Amniotic epithelial cell (primary cell): ENCODE measurements at regions not wholly inside any gene's neighbourhood (a gene's known extent, or its start where the extent isn't known, plus 50 kb on each side); places are given as distances from the start of the nearest gene placed in this dataset.
A peak's percentile ranks its signal among the peaks of the same experiment; 100 is the strongest.

ENCODE experiments used
- DNase-seq: peaks from one replicate; pipeline ENCODE4 v3.0.0-alpha.2; 2010; ENCODE audit warnings: low read depth

- no peak for DNase-seq
Observed at GRCh38 chr4:19780871-19781270, 470.8 kb upstream of the SLIT2 start.

- DNase-seq, result peak; percentile 31
Observed at GRCh38 chr4:19776929-19777328, 474.8 kb upstream of the SLIT2 start.

GRCh38 chr4:19776021-19776459, 475.7 kb upstream of the SLIT2 start:
- DNase-seq, result peak; percentile 88

GRCh38 chr4:19774690-19775256, 476.9 kb upstream of the SLIT2 start:
- DNase-seq, result no peak

- peak; percentile 44 for DNase-seq
Observed at GRCh38 chr4:19772581-19772980, 479.1 kb upstream of the SLIT2 start.

GRCh38 chr4:19756661-19757060, 495.0 kb upstream of the SLIT2 start:
- peak; percentile 66 for DNase-seq

GRCh38 chr4:19752599-19752998, 499.1 kb upstream of the SLIT2 start:
- no peak for DNase-seq

- peak; percentile 96 for DNase-seq
Observed at GRCh38 chr4:19748519-19749479, 502.9 kb upstream of the SLIT2 start.

- no peak for DNase-seq
Observed at GRCh38 chr4:19746377-19746776, 505.3 kb upstream of the SLIT2 start.

- DNase-seq, result peak; percentile 55
Observed at GRCh38 chr4:19743115-19743638, 508.5 kb upstream of the SLIT2 start.

- DNase-seq, result peak; percentile 92
Observed at GRCh38 chr4:19739101-19739651, 512.5 kb upstream of the SLIT2 start.

GRCh38 chr4:19736968-19737756, 514.5 kb upstream of the SLIT2 start:
- DNase-seq, result peak; percentile 15

- DNase-seq, result peak; percentile 69
Observed at GRCh38 chr4:19735012-19735411, 516.7 kb upstream of the SLIT2 start.

- peak; percentile 16 for DNase-seq
Observed at GRCh38 chr4:19729886-19730651, 521.6 kb upstream of the SLIT2 start.

- peak; percentile 29 for DNase-seq
Observed at GRCh38 chr4:19728773-19729172, 522.9 kb upstream of the SLIT2 start.

- DNase-seq, result no peak
Observed at GRCh38 chr4:19727141-19727540, 524.6 kb upstream of the SLIT2 start.

GRCh38 chr4:19725130-19725529, 526.6 kb upstream of the SLIT2 start:
- peak; percentile 63 for DNase-seq

- no peak for DNase-seq
Observed at GRCh38 chr4:19722404-19722803, 529.3 kb upstream of the SLIT2 start.

GRCh38 chr4:19721587-19721986, 530.1 kb upstream of the SLIT2 start:
- peak; percentile 7 for DNase-seq

GRCh38 chr4:19720610-19721009, 531.1 kb upstream of the SLIT2 start:
- DNase-seq, result no peak

- DNase-seq, result no peak
Observed at GRCh38 chr4:19720190-19720589, 531.5 kb upstream of the SLIT2 start.
